WTC11 (cell line): ENCODE measurements at regions not wholly inside any gene's neighbourhood (a gene's known extent, or its start where the extent isn't known, plus 50 kb on each side); places are given as distances from the start of the nearest gene placed in this dataset.

ENCODE experiments used
- ATAC-seq: fragments of 200-7000 bp; cut with Tn5 transposase; 2 replicates; pipeline ENCODE4 v1.10.0; 2021; ENCODE audit warnings: mild to moderate bottlenecking, moderate library complexity
- CTCF ChIA-PET: fragments of 300-600 bp; sonication (Branson Sonifier 250); formaldehyde crosslinking; loops from one replicate; lab custom pipeline; 2021; ENCODE audit warnings: antibody characterized with exemption; lab: Charles Lee
- POLR2A ChIA-PET: fragments of 350-600 bp; sonication (Branson Sonifier 250); formaldehyde crosslinking; loops from one replicate; lab custom pipeline; 2021; ENCODE audit warnings: antibody characterized with exemption; lab: Charles Lee
- DNase-seq: peaks from one replicate; pipeline ENCODE4 v3.0.0; 2021; ENCODE audit warnings: low spot score
- H3K27ac Mint-ChIP-seq: 2 replicates; pipeline ENCODE4 v1.8.0; 2021; ENCODE audit warnings: mixed read lengths
- H3K27me3 Mint-ChIP-seq: 2 replicates; pipeline ENCODE4 v1.8.0; 2021; ENCODE audit warnings: low read depth, mild to moderate bottlenecking, moderate library complexity, mixed read lengths
- H3K36me3 Mint-ChIP-seq: 2 replicates; pipeline ENCODE4 v1.8.0; 2021; ENCODE audit warnings: mixed read lengths
- H3K4me1 Mint-ChIP-seq: 2 replicates; pipeline ENCODE4 v1.8.0; 2022; ENCODE audit warnings: mixed read lengths
- H3K4me3 Mint-ChIP-seq: 2 replicates; pipeline ENCODE4 v1.8.0; 2021; ENCODE audit warnings: mild to moderate bottlenecking, moderate library complexity, mixed read lengths
- H3K9me3 Mint-ChIP-seq: 2 replicates; pipeline ENCODE4 v1.8.0; 2021; ENCODE audit warnings: mixed read lengths
- ATF2 ChIP-seq: sonication (generic); formaldehyde crosslinking; IDR thresholded peaks from 2 replicates; pipeline ENCODE4 v1.8.1; 2022; ENCODE audit warnings: low read depth, missing genetic modification reagents, borderline replicate concordance
- CREB1 ChIP-seq: sonication (generic); formaldehyde crosslinking; IDR thresholded peaks from 2 replicates; pipeline ENCODE4 v1.8.0; 2023; ENCODE audit warnings: mild to moderate bottlenecking, missing genetic modification reagents
- ELF4 ChIP-seq: sonication (generic); formaldehyde crosslinking; IDR thresholded peaks from 2 replicates; pipeline ENCODE4 v1.8.1; 2022; ENCODE audit warnings: low read depth, mild to moderate bottlenecking, moderate library complexity, missing genetic modification reagents
- ETV6 ChIP-seq: sonication (generic); formaldehyde crosslinking; IDR thresholded peaks from 2 replicates; pipeline ENCODE4 v1.8.1; 2022; ENCODE audit warnings: mild to moderate bottlenecking, missing genetic modification reagents
- GABPB1 ChIP-seq: sonication (generic); formaldehyde crosslinking; IDR thresholded peaks from 2 replicates; pipeline ENCODE4 v1.8.1; 2023; ENCODE audit warnings: mild to moderate bottlenecking, missing genetic modification reagents
- IRF2 ChIP-seq: sonication (generic); formaldehyde crosslinking; IDR thresholded peaks from 2 replicates; pipeline ENCODE4 v1.8.0; 2022; ENCODE audit warnings: low read depth, missing genetic modification reagents, borderline replicate concordance
- JAZF1 ChIP-seq: fragments of 250-450 bp; sonication (Bioruptor Pico); IDR thresholded peaks from 2 replicates; pipeline ENCODE4 v1.9.0; 2021; ENCODE audit warnings: moderate library complexity, mild to moderate bottlenecking, inconsistent platforms
- PREB ChIP-seq: sonication (generic); formaldehyde crosslinking; IDR thresholded peaks from 2 replicates; pipeline ENCODE4 v1.8.1; 2022; ENCODE audit warnings: mild to moderate bottlenecking, missing genetic modification reagents, moderate library complexity, borderline replicate concordance
- RELA ChIP-seq: sonication (generic); formaldehyde crosslinking; IDR thresholded peaks from 2 replicates; pipeline ENCODE4 v1.8.1; 2022; ENCODE audit warnings: missing genetic modification reagents, mild to moderate bottlenecking, borderline replicate concordance
- SMAD3 ChIP-seq: sonication (generic); formaldehyde crosslinking; IDR thresholded peaks from 2 replicates; pipeline ENCODE4 v1.8.0; 2022; ENCODE audit warnings: missing genetic modification reagents, mild to moderate bottlenecking, borderline replicate concordance
- SOX15 ChIP-seq: fragments of 250-450 bp; sonication (Bioruptor Pico); IDR thresholded peaks from 2 replicates; pipeline ENCODE4 v1.9.0; 2021; ENCODE audit warnings: mild to moderate bottlenecking
- STAT6 ChIP-seq: sonication (generic); formaldehyde crosslinking; conservative IDR thresholded peaks from 2 replicates; pipeline ENCODE4 v1.8.1; 2023; ENCODE audit warnings: mild to moderate bottlenecking, low read depth, missing genetic modification reagents, moderate library complexity
- TCF7 ChIP-seq: sonication (generic); formaldehyde crosslinking; IDR thresholded peaks from 2 replicates; pipeline ENCODE4 v1.8.0; 2022; ENCODE audit warnings: mild to moderate bottlenecking, low read depth, missing genetic modification reagents, moderate library complexity
- TEAD1 ChIP-seq: sonication (generic); formaldehyde crosslinking; IDR thresholded peaks from 2 replicates; pipeline ENCODE4 v1.8.0; 2022; ENCODE audit warnings: mild to moderate bottlenecking, missing genetic modification reagents
- TP53 ChIP-seq: sonication (generic); formaldehyde crosslinking; IDR thresholded peaks from 2 replicates; pipeline ENCODE4 v1.8.1; 2023; ENCODE audit warnings: mild to moderate bottlenecking, missing genetic modification reagents
- ZNF219 ChIP-seq: sonication (generic); formaldehyde crosslinking; IDR thresholded peaks from 2 replicates; pipeline ENCODE4 v1.8.0; 2023; ENCODE audit warnings: missing genetic modification reagents, mild to moderate bottlenecking, borderline replicate concordance
- ZNF396 ChIP-seq: fragments of 250-450 bp; sonication (Bioruptor Pico); IDR thresholded peaks from 2 replicates; pipeline ENCODE4 v1.8.0; 2021; ENCODE audit warnings: mild to moderate bottlenecking, moderate library complexity, borderline replicate concordance
- TF ChIP-seq, protein P1 (sequence below): sonication (generic); formaldehyde crosslinking; conservative IDR thresholded peaks from 2 replicates; pipeline ENCODE4 v1.8.1; 2022; ENCODE audit warnings: mild to moderate bottlenecking, missing genetic modification reagents
- TF ChIP-seq, protein P2 (sequence below): sonication (generic); formaldehyde crosslinking; IDR thresholded peaks from 2 replicates; pipeline ENCODE4 v1.8.1; 2023; ENCODE audit warnings: mild to moderate bottlenecking, moderate library complexity, missing genetic modification reagents
- TF ChIP-seq, protein P3 (sequence below): sonication (generic); formaldehyde crosslinking; IDR thresholded peaks from 2 replicates; pipeline ENCODE4 v1.8.0; 2022; ENCODE audit warnings: mild to moderate bottlenecking, missing genetic modification reagents
- TF ChIP-seq, protein P4 (sequence below): sonication (generic); formaldehyde crosslinking; IDR thresholded peaks from 2 replicates; pipeline ENCODE4 v1.8.1; 2022; ENCODE audit warnings: low read depth, mild to moderate bottlenecking, moderate library complexity, missing genetic modification reagents, borderline replicate concordance
- TF ChIP-seq, protein P5 (sequence below): sonication (generic); formaldehyde crosslinking; IDR thresholded peaks from 2 replicates; pipeline ENCODE4 v1.8.0; 2022; ENCODE audit warnings: mild to moderate bottlenecking, missing genetic modification reagents

DNA sequence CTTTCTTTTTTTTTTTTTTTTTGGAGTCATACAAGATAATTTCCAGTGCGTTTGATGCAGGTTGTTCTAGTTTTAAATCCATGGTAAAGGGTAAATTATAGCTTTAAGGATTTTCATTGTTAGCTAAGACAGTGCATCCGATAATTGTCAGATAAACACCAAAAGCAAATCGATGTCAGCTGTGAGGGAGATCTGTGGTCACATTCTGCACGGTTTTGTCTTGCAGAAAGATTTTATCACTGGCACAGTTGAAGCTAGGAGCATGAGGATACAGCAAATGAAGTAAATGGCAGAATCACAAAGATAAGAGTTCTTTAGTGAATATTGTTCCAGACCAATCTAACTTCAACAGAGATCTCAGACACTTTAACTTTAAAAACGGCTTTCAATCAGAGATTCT is 648.8 kb upstream of the COBL start:
- Mint-ChIP-seq H3K4me3 (no peak overlapping the region), H3K4me1 (peaks cover 2% of the 10 kb centered on the region; the same call in 1 of the 2 replicates), H3K9me3 (no peaks in the 10 kb centered on the region), H3K36me3 (no peaks in the 10 kb centered on the region), H3K27me3 (peaks cover 81% of the 10 kb centered on the region), H3K27ac (no peak overlapping the region)
- TF ChIP-seq SMAD3 (CRISPR knock-in tag) (no peak), ZNF396 (CRISPR knock-in tag) (no peak), STAT6 (CRISPR knock-in tag) (no peak), TEAD1 (no peak), TP53 (CRISPR knock-in tag) (no peak), TCF7 (no peak), RELA (no peak), JAZF1 (CRISPR knock-in tag) (no peak), CREB1 (no peak), SOX15 (CRISPR knock-in tag) (no peak), GABPB1 (CRISPR knock-in tag) (no peak)
- TF ChIP-seq, protein P1, sequence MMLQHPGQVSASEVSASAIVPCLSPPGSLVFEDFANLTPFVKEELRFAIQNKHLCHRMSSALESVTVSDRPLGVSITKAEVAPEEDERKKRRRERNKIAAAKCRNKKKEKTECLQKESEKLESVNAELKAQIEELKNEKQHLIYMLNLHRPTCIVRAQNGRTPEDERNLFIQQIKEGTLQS: no peak
- TF ChIP-seq, protein P2, sequence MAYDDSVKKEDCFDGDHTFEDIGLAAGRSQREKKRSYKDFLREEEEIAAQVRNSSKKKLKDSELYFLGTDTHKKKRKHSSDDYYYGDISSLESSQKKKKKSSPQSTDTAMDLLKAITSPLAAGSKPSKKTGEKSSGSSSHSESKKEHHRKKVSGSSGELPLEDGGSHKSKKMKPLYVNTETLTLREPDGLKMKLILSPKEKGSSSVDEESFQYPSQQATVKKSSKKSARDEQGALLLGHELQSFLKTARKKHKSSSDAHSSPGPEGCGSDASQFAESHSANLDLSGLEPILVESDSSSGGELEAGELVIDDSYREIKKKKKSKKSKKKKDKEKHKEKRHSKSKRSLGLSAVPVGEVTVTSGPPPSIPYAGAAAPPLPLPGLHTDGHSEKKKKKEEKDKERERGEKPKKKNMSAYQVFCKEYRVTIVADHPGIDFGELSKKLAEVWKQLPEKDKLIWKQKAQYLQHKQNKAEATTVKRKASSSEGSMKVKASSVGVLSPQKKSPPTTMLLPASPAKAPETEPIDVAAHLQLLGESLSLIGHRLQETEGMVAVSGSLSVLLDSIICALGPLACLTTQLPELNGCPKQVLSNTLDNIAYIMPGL (CRISPR knock-in tag): no peak
- TF ChIP-seq, protein P3, sequence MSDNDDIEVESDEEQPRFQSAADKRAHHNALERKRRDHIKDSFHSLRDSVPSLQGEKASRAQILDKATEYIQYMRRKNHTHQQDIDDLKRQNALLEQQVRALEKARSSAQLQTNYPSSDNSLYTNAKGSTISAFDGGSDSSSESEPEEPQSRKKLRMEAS: no peak
- TF ChIP-seq, protein P4, sequence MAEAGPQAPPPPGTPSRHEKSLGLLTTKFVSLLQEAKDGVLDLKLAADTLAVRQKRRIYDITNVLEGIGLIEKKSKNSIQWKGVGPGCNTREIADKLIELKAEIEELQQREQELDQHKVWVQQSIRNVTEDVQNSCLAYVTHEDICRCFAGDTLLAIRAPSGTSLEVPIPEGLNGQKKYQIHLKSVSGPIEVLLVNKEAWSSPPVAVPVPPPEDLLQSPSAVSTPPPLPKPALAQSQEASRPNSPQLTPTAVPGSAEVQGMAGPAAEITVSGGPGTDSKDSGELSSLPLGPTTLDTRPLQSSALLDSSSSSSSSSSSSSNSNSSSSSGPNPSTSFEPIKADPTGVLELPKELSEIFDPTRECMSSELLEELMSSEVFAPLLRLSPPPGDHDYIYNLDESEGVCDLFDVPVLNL (CRISPR knock-in tag): no peak
- ChIA-PET CTCF (no interaction called here), POLR2A (no interaction called here)
- ATAC-seq: no peak
- no peak for DNase-seq

DNA sequence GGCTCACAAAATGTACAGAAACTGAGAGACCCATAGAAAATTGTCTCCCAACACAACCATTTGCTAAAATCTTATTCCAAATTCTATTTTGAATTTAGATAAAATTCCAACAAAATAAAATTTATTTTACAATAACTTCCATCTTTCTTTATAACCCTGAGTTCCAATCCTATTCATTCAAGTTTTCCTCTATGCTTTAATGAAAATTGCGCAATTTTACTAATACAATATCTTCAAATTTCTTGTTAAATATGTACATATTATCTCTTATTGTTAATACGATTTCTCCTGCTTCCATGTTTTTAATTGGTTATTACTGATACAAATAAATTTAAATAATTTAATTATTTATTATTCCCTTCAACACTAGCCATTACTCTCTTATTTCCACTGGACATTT is 645.2 kb upstream of the COBL start:
- ChIA-PET POLR2A (no interaction called here), CTCF (no interaction called here)
- Mint-ChIP-seq H3K27me3 (peaks cover 68% of the 10 kb centered on the region), H3K27ac (no peak overlapping the region), H3K4me1 (no peaks in the 10 kb centered on the region), H3K36me3 (peaks cover 14% of the 10 kb centered on the region), H3K9me3 (peaks cover 15% of the 10 kb centered on the region), H3K4me3 (no peak overlapping the region)
- DNase-seq (no peak), ATAC-seq (no peak)
- TF ChIP-seq, protein P5, sequence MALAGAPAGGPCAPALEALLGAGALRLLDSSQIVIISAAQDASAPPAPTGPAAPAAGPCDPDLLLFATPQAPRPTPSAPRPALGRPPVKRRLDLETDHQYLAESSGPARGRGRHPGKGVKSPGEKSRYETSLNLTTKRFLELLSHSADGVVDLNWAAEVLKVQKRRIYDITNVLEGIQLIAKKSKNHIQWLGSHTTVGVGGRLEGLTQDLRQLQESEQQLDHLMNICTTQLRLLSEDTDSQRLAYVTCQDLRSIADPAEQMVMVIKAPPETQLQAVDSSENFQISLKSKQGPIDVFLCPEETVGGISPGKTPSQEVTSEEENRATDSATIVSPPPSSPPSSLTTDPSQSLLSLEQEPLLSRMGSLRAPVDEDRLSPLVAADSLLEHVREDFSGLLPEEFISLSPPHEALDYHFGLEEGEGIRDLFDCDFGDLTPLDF: no peak
- no peak for TF ChIP-seq ATF2
- no peak for TF ChIP-seq IRF2 (CRISPR knock-in tag)
- no peak for TF ChIP-seq RELA
- TF ChIP-seq TEAD1: no peak
- TF ChIP-seq PREB (CRISPR knock-in tag): no peak
- TF ChIP-seq ETV6 (CRISPR knock-in tag): no peak
- TF ChIP-seq TP53 (CRISPR knock-in tag): no peak
- no peak for TF ChIP-seq ELF4 (CRISPR knock-in tag)
- TF ChIP-seq ZNF219 (CRISPR knock-in tag): no peak
